BJ (cell line): ENCODE measurements at regions not wholly inside any gene's neighbourhood (a gene's known extent, or its start where the extent isn't known, plus 50 kb on each side); places are given as distances from the start of the nearest gene placed in this dataset.
"Not testable (repeated sequence)": the region's sequence is repeated elsewhere in the genome, so short reads cannot be mapped to it uniquely, and the experiment has no call there.

Source experiments
- CTCF ChIA-PET: fragments of 350-600 bp; formaldehyde crosslinking; extraction: SDS; loops from one replicate; lab custom pipeline; 2021; ENCODE audit warnings: antibody characterized with exemption, inconsistent platforms; lab: Yijun Ruan, JAX
- POLR2A ChIA-PET: fragments of 300-600 bp; sonication (Branson Sonifier 250); formaldehyde crosslinking; extraction: SDS; loops from one replicate; lab custom pipeline; 2021; ENCODE audit warnings: antibody characterized with exemption; lab: Charles Lee
- DNase-seq: peaks from one replicate; pipeline ENCODE4 v3.0.0-alpha.2; 2011; ENCODE audit warnings: low read depth
- H3K27me3 ChIP-seq: 2 replicates; pipeline ENCODE4 v1.6.0; 2011; ENCODE audit warnings: low read length; ENCODE audit not compliant: control insufficient read depth, insufficient read depth
- H3K36me3 ChIP-seq: 2 replicates; pipeline ENCODE4 v1.5.1; 2011; ENCODE audit warnings: low read length; ENCODE audit not compliant: control insufficient read depth, insufficient read depth
- H3K4me3 ChIP-seq: 2 replicates; pipeline ENCODE4 v1.5.1; 2011; ENCODE audit warnings: low read depth, mild to moderate bottlenecking, control low read depth, low read length
- CTCF ChIP-seq: IDR thresholded peaks from 2 replicates; pipeline ENCODE4 v1.5.1; 2011; ENCODE audit warnings: low read depth, mild to moderate bottlenecking, control low read depth, inconsistent platforms, low read length, moderate library complexity; ENCODE audit not compliant: insufficient read depth

- POLR2A ChIA-PET, H3K4me3 ChIP-seq, H3K27me3 ChIP-seq, H3K36me3 ChIP-seq, DNase-seq: not testable (repeated sequence)
- CTCF ChIA-PET = interaction anchor here (0.6 to 1.6 kb wide), 5 partner anchors 124 to 405 kb away, joined by 3 to 7 read pairs (median 3); partner anchors contain the start of gene ZNF469
- TF ChIP-seq CTCF = peak; percentile 59
These were observed 188.9 kb upstream of the ZNF469 start for GRCh38 chr16:88193706-88194396.

GRCh38 chr16:88194397-88195268, 188.1 kb upstream of the ZNF469 start:
- Histone ChIP-seq H3K27me3 (no peaks in the 10 kb centered on the region), H3K36me3 (no peaks in the 10 kb centered on the region), H3K4me3 (no peak overlapping the region)
- no peak for DNase-seq
- ChIA-PET POLR2A (no interaction called here), CTCF (interaction anchor here (0.6 to 1.7 kb wide), 9 partner anchors 109 to 406 kb away, joined by 3 to 10 read pairs (median 3); partner anchors contain the start of gene ZNF469)
- no peak for TF ChIP-seq CTCF

GRCh38 chr16:88195269-88195705, 187.5 kb upstream of the ZNF469 start:
- H3K27me3 ChIP-seq = no peaks in the 10 kb centered on the region
- CTCF ChIA-PET = interaction anchor here (0.7 to 1.9 kb wide), 7 partner anchors 68 to 243 kb away, joined by 3 to 10 read pairs (median 4); partner anchors contain the start of gene ZNF469
- no peak overlapping the region for H3K4me3 ChIP-seq
- DNase-seq = no peak
- H3K36me3 ChIP-seq = no peaks in the 10 kb centered on the region
- TF ChIP-seq CTCF = no peak
- POLR2A ChIA-PET = no interaction called here

- no peak for DNase-seq
- Histone ChIP-seq H3K4me3 (no peak overlapping the region), H3K27me3 (no peaks in the 10 kb centered on the region), H3K36me3 (no peaks in the 10 kb centered on the region)
- TF ChIP-seq CTCF = no peak
- ChIA-PET POLR2A (no interaction called here), CTCF (interaction anchor here (1.7 to 1.9 kb wide), 2 partner anchors 67 to 242 kb away, joined by 4 to 10 read pairs; no protein-coding TSS in a partner anchor)
These were observed 186.8 kb upstream of the ZNF469 start for GRCh38 chr16:88195911-88196465.
